CD8-positive, alpha-beta memory T cell (primary cell): ENCODE measurements at regions not wholly inside any gene's neighbourhood (a gene's known extent, or its start where the extent isn't known, plus 50 kb on each side); places are given as distances from the start of the nearest gene placed in this dataset.
"Not testable (repeated sequence)": the region's sequence is repeated elsewhere in the genome, so short reads cannot be mapped to it uniquely, and the experiment has no call there.

Experiments used
- CTCF ChIA-PET: fragments of 350-600 bp; sonication (Branson Sonifier 250); formaldehyde crosslinking; loops from one replicate; lab custom pipeline; 2021; ENCODE audit warnings: antibody characterized with exemption; lab: Charles Lee
- POLR2A ChIA-PET: fragments of 350-600 bp; sonication (Branson Sonifier 250); formaldehyde crosslinking; loops from one replicate; lab custom pipeline; 2021; ENCODE audit warnings: antibody characterized with exemption; lab: Charles Lee
- DNase-seq, 5 donors: peaks; one replicate each; pipeline versions ENCODE4 v3.0.0 to v3.0.0-alpha.2; 2020 to 2022; ENCODE audit warnings: mixed read lengths in 1 of 5
- H3K27ac ChIP-seq: one replicate; pipeline ENCODE4 v1.7.0; 2013; ENCODE audit warnings: low read depth, mild to moderate bottlenecking, low read length, moderate library complexity
- H3K27me3 ChIP-seq: 2 replicates; pipeline ENCODE4 v1.7.0; 2013; ENCODE audit warnings: low read length, mild to moderate bottlenecking; ENCODE audit not compliant: insufficient read depth, poor library complexity, severe bottlenecking
- H3K36me3 ChIP-seq: 2 replicates; pipeline ENCODE4 v1.7.0; 2013; ENCODE audit warnings: mild to moderate bottlenecking, low read length, moderate library complexity; ENCODE audit not compliant: insufficient read depth
- H3K4me1 ChIP-seq: 2 replicates; pipeline ENCODE4 v1.7.0; 2013; ENCODE audit warnings: mild to moderate bottlenecking, low read length, moderate library complexity; ENCODE audit not compliant: insufficient read depth
- H3K4me3 ChIP-seq: 2 replicates; pipeline ENCODE4 v1.7.0; 2013; ENCODE audit warnings: mild to moderate bottlenecking, low read length
- H3K9me3 ChIP-seq: 2 replicates; pipeline ENCODE4 v1.7.0; 2013; ENCODE audit warnings: mild to moderate bottlenecking, low read length
- H3K27ac Mint-ChIP-seq, 8 donors: one replicate each; pipeline ENCODE4 v1.8.0; 2020 to 2021; ENCODE audit warnings: mixed read lengths in 8 of 8, mild to moderate bottlenecking in 6 of 8, inconsistent platforms in 3 of 8, moderate library complexity in 3 of 8
- H3K27me3 Mint-ChIP-seq, 2 donors: one replicate each; pipeline ENCODE4 v1.8.0; 2020 to 2021; ENCODE audit warnings: mixed read lengths in 2 of 2, mild to moderate bottlenecking in 1 of 2, moderate library complexity in 1 of 2
- H3K36me3 Mint-ChIP-seq, 3 donors: one replicate each; pipeline ENCODE4 v1.8.0; 2020 to 2021; ENCODE audit warnings: mixed read lengths in 3 of 3, inconsistent platforms in 1 of 3, mild to moderate bottlenecking in 1 of 3
- H3K4me1 Mint-ChIP-seq, 3 donors: one replicate each; pipeline ENCODE4 v1.8.0; 2020 to 2021; ENCODE audit warnings: mixed read lengths in 3 of 3, inconsistent platforms in 1 of 3, mild to moderate bottlenecking in 1 of 3
- H3K4me3 Mint-ChIP-seq, 7 donors: one replicate each; pipeline ENCODE4 v1.8.0; 2020 to 2021; ENCODE audit warnings: mixed read lengths in 7 of 7, mild to moderate bottlenecking in 6 of 7, moderate library complexity in 4 of 7, inconsistent platforms in 2 of 7
- H3K9me3 Mint-ChIP-seq, 5 donors: one replicate each; pipeline ENCODE4 v1.8.0; 2020 to 2022; ENCODE audit warnings: mixed read lengths in 5 of 5, mild to moderate bottlenecking in 3 of 5, moderate library complexity in 2 of 5, inconsistent platforms in 1 of 5

DNA sequence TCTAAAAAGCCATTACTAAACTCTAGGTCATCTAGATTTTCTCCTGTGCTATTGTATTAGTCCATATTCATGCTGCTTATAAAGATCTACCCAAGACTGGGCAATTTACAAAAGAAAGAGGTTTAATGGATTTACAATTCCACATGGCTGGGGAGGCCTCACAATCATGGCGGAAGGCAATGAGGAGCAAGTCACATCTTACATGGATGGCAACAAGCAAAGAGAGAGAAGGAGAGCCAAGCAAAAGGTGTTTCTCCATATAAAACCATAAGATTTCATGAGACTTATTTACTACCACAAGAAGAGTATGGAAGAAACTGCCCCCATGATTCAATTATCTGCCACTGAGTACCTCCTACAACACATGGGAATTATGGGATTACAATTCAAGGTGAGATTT lies 69.6 kb upstream of the CCDC6 start:
- POLR2A ChIA-PET, H3K4me1 ChIP-seq, H3K27ac Mint-ChIP-seq, CTCF ChIA-PET, H3K9me3 ChIP-seq, H3K36me3 Mint-ChIP-seq, H3K4me3 ChIP-seq, H3K36me3 ChIP-seq, H3K27me3 Mint-ChIP-seq, H3K27me3 ChIP-seq, H3K4me3 Mint-ChIP-seq, DNase-seq, H3K4me1 Mint-ChIP-seq, H3K27ac ChIP-seq: not testable (repeated sequence)
- H3K9me3 Mint-ChIP-seq = peaks cover 12 to 30% (median 17%) of the 10 kb centered on the region in 5 donors

DNA sequence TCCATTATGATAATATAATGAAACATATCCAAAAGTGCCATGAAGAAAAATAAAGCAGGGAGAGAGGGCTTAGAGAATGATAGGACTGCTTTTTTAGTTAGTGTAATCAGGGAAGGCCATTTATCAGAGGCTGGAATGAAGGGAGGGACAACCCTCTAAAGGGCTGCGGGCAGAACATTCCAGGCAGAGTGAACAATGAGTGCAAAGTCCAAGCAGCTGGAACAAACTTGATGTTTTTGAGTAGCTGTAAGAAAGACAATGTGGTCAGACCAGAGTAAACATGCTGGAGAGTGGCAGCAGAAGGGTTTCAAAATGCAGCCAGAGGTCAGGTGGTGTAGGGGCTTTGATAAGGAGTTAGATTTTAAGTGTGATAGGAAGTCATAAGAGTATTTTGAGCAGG lies 65.6 kb upstream of the CCDC6 start:
- Histone ChIP-seq H3K4me3 (no peak overlapping the region), H3K27me3 (no peaks in the 10 kb centered on the region), H3K4me1 (no peaks in the 10 kb centered on the region), H3K27ac (no peak overlapping the region), H3K9me3 (no peaks in the 10 kb centered on the region), H3K36me3 (no peaks in the 10 kb centered on the region)
- Mint-ChIP-seq H3K4me1 (no peaks in the 10 kb centered on the region), H3K9me3 (peaks cover 0 to 7% (median 5%) of the 10 kb centered on the region in 5 donors), H3K27me3 (peaks cover 0 to 1% of the 10 kb centered on the region in 2 donors), H3K36me3 (no peaks in the 10 kb centered on the region), H3K4me3 (no peak overlapping the region), H3K27ac (no peak overlapping the region)
- ChIA-PET CTCF (no interaction called here), POLR2A (no interaction called here)
- no peak for DNase-seq

DNA sequence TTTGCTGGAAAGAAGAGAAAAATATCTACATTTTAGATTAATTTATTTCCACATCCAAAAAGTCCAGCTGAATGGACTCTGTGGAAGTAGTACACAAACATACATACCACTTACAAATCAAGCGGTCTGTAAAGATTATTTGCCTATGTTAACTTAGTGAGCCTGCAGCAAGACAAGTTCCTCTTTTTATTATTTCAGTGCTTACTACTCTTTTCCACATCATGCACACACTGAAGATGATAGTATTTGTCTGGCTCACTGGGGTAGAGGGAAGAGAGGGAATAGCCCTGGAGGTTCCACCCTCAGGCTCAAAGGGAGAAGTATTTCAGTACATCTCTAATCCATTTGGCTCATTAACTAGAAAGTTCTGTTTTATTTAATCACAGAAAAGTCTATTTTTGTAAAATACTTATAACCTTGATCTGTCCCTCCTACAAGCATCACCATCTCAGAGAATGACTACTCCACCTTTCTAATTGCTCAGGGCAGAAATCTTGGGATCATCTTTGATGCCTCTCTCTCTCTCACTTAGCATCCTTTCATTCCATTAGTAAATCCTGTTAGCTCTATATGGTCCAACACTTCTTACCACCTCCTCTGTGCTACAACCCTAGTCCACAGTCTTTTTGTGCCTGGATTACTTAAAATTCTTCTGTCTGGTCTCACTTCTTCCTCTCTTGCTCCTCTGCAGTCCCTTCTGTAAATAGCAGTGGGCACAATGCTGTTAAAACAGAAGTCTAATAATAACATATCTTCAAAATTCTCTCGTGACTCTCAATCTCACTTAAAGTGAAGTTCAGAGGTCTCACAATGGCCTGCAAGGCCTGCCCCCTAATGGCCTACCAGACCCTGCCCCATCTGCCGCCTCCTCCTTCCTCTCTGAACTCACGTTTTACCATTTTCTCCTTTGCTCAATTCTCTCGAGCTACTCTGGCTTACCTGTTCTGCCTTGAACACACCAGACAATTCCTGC lies 64.3 kb upstream of the CCDC6 start:
- peaks cover 0 to 1% (median under 1%) of the 10 kb centered on the region in 5 donors for H3K9me3 Mint-ChIP-seq
- Histone ChIP-seq H3K9me3 (no peaks in the 10 kb centered on the region), H3K27me3 (no peaks in the 10 kb centered on the region), H3K36me3 (no peaks in the 10 kb centered on the region), H3K4me3 (no peak overlapping the region), H3K27ac (no peak overlapping the region), H3K4me1 (no peaks in the 10 kb centered on the region)
- no peak overlapping the region for H3K4me3 Mint-ChIP-seq
- H3K36me3 Mint-ChIP-seq = no peaks in the 10 kb centered on the region
- no peaks in the 10 kb centered on the region for H3K4me1 Mint-ChIP-seq
- H3K27ac Mint-ChIP-seq = no peak overlapping the region
- DNase-seq = no peak
- peaks cover 0 to 1% of the 10 kb centered on the region in 2 donors for H3K27me3 Mint-ChIP-seq
- ChIA-PET CTCF (no interaction called here), POLR2A (no interaction called here)

- H3K36me3 ChIP-seq = no peaks in the 10 kb centered on the region
- DNase-seq = no peak
- no peak overlapping the region for H3K27ac Mint-ChIP-seq
- H3K27me3 Mint-ChIP-seq = peaks cover 0 to 3% of the 10 kb centered on the region in 2 donors
- H3K27ac ChIP-seq = no peak overlapping the region
- no peaks in the 10 kb centered on the region for H3K9me3 Mint-ChIP-seq
- no peaks in the 10 kb centered on the region for H3K27me3 ChIP-seq
- ChIA-PET CTCF (no interaction called here), POLR2A (no interaction called here)
- no peak overlapping the region for H3K4me3 Mint-ChIP-seq
- H3K9me3 ChIP-seq = no peaks in the 10 kb centered on the region
- H3K4me1 Mint-ChIP-seq = no peaks in the 10 kb centered on the region
- no peaks in the 10 kb centered on the region for H3K36me3 Mint-ChIP-seq
- H3K4me3 ChIP-seq = no peak overlapping the region
- no peaks in the 10 kb centered on the region for H3K4me1 ChIP-seq
Observed at GRCh38 chr10:59968705-59969104, 62.3 kb upstream of the CCDC6 start.

DNA sequence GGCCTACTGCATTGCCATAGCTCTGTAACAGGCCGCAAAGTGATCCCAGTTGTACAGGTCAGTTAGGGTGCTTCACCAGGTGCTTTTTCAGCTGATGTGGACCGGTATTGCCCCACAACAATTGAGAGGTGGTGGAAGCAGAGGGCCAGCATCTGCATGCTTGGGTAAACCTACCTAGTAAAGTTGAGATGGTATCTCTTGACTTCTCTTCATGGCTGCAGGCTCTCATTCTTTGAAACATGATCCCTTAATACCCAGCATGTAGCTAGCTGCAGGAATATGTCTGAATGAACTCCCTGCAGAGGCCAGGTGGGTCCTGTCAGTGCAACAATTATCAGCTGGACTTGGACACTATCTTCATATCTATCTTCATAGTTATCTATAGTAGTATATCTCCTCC lies 60.7 kb upstream of the CCDC6 start:
- Mint-ChIP-seq H3K4me3 (no peak overlapping the region), H3K27me3 (peaks cover 7 to 8% of the 10 kb centered on the region in 2 donors), H3K9me3 (no peaks in the 10 kb centered on the region), H3K27ac (no peak overlapping the region), H3K36me3 (no peaks in the 10 kb centered on the region), H3K4me1 (no peaks in the 10 kb centered on the region)
- DNase-seq = no peak
- Histone ChIP-seq H3K27ac (no peak overlapping the region), H3K27me3 (no peaks in the 10 kb centered on the region), H3K9me3 (no peaks in the 10 kb centered on the region), H3K4me1 (no peaks in the 10 kb centered on the region), H3K36me3 (no peaks in the 10 kb centered on the region), H3K4me3 (no peak overlapping the region)
- POLR2A ChIA-PET = no interaction called here
- CTCF ChIA-PET = no interaction called here

DNA sequence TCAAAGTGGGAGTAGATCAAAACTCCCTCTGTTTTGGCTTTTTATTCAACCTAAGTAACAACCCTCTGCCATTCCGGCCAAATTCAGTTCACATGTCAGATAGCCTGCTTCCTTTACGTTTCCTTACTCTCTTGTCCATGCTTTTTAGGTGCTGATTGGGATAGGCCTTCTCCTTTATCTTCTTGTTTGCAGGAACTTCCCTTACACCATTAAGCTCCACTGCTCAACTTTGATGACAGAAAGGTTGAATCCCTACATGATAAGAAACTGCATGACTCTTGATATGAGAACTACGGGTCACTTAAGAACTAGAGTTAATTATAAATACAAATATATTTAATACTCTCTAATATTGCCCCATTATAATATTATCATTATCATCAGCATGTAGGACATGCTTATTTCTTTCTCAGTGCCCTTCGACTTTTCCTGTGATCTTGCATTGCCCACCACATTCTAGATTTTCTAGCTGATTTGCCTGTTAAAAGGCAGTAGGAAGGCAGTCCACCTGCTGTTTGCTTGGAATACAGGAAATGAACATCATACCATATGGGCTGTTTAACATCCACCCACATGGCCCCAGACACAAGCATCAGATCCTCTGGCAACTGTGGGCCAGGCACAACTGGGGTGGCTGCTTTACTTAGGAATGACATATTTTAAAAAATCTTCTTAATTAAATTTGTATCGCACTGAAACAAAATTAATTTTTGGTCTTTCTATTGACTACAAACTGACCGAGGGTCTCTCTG lies 59.7 kb upstream of the CCDC6 start:
- peaks cover 9 to 15% of the 10 kb centered on the region in 2 donors for H3K27me3 Mint-ChIP-seq
- no peaks in the 10 kb centered on the region for H3K9me3 ChIP-seq
- no peak overlapping the region for H3K27ac ChIP-seq
- H3K36me3 Mint-ChIP-seq = no peaks in the 10 kb centered on the region
- H3K9me3 Mint-ChIP-seq = no peaks in the 10 kb centered on the region
- DNase-seq = no peak
- POLR2A ChIA-PET = no interaction called here
- no peaks in the 10 kb centered on the region for H3K4me1 ChIP-seq
- H3K36me3 ChIP-seq = no peaks in the 10 kb centered on the region
- H3K27ac Mint-ChIP-seq = peak overlapping the region in 1 of 8 donors; percentile 14
- no peaks in the 10 kb centered on the region for H3K4me1 Mint-ChIP-seq
- H3K4me3 Mint-ChIP-seq = no peak overlapping the region
- H3K4me3 ChIP-seq = no peak overlapping the region
- no peaks in the 10 kb centered on the region for H3K27me3 ChIP-seq
- CTCF ChIA-PET = no interaction called here

DNA sequence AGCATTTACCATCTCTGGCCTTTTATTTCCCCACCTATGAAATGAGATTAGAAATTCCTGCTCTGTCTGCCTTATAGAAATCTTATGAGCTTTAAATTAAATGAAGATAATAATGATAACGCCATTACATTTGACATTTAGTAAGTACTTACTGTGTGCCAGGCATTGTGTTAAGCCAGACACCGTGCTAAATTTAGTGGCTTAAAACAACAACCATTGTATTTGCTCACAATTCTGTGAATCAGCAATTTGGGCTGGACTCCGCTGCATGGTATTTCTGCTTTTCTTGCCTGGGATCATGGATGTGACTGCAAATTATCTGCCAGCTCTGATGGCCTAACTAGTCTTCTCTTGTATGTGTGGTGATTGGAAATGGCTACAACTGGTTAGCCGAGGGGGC lies 56.4 kb upstream of the CCDC6 start:
- Mint-ChIP-seq H3K27ac (no peak overlapping the region), H3K4me3 (no peak overlapping the region), H3K36me3 (no peaks in the 10 kb centered on the region), H3K4me1 (no peaks in the 10 kb centered on the region), H3K27me3 (peaks cover 9 to 31% of the 10 kb centered on the region in 2 donors), H3K9me3 (no peaks in the 10 kb centered on the region)
- Histone ChIP-seq H3K27ac (no peak overlapping the region), H3K9me3 (no peaks in the 10 kb centered on the region), H3K36me3 (no peaks in the 10 kb centered on the region), H3K4me3 (no peak overlapping the region), H3K27me3 (no peaks in the 10 kb centered on the region), H3K4me1 (no peaks in the 10 kb centered on the region)
- ChIA-PET POLR2A (no interaction called here), CTCF (no interaction called here)
- no peak for DNase-seq

- Histone ChIP-seq H3K4me1 (no peaks in the 10 kb centered on the region), H3K27ac (no peak overlapping the region), H3K4me3 (no peak overlapping the region), H3K27me3 (no peaks in the 10 kb centered on the region), H3K36me3 (no peaks in the 10 kb centered on the region), H3K9me3 (no peaks in the 10 kb centered on the region)
- no peak overlapping the region for H3K27ac Mint-ChIP-seq
- no peak for DNase-seq
- POLR2A ChIA-PET = no interaction called here
- no peak overlapping the region for H3K4me3 Mint-ChIP-seq
- no peaks in the 10 kb centered on the region for H3K4me1 Mint-ChIP-seq
- CTCF ChIA-PET = no interaction called here
- H3K27me3 Mint-ChIP-seq = peaks cover 7 to 35% of the 10 kb centered on the region in 2 donors
- no peaks in the 10 kb centered on the region for H3K36me3 Mint-ChIP-seq
- H3K9me3 Mint-ChIP-seq = no peaks in the 10 kb centered on the region
Observed at GRCh38 chr10:59960751-59961150, 54.4 kb upstream of the CCDC6 start.
